ENCODE measurements at regions not wholly inside any gene's neighbourhood (a gene's known extent, or its start where the extent isn't known, plus 50 kb on each side); places are given as distances from the start of the nearest gene placed in this dataset.

DNA sequence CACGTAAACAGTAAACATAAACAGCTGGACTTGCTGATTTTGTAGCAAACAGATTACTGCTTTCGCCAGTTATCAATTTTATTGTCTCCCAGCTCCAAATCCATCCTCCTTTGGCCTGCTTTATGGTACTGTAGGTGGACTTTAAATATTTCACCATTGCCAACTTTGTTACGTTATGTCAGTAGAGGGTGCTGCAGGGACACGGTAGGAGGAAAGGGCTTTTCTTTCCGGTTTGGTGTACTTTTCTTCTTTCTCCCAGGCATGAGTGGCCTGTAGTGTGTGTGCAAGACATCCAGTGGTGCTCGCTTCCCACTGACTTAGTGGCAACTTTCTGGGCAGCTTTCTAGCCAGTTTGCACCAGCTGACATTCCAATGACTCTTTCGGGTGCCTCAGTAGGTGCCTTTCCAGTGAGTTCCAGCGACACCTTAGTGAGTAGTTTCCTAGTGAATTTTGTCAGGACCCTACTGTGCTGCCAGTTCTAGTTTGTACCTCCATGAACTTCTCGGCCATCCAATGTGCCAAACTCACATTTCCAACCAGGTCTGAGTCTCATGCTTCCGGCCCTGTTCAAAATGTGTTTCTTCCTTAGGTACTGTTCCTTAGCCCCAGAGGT, 267.6 kb upstream of the TENM4 start:
- H3K4me1 Mint-ChIP-seq = no peaks in the 10 kb centered on the region
- H3K4me3 Mint-ChIP-seq = no peak overlapping the region
- DNase-seq (no peak), ATAC-seq (no peak)
- POLR2A ChIA-PET = no interaction called here
- H3K27ac Mint-ChIP-seq = no peak overlapping the region
- peaks cover 4 to 41% (median 19%) of the 10 kb centered on the region in 9 donors for H3K9me3 Mint-ChIP-seq
- H3K27me3 Mint-ChIP-seq = no peaks in the 10 kb centered on the region
- H3K36me3 Mint-ChIP-seq = peaks cover 0 to 15% (median 0%) of the 10 kb centered on the region in 3 donors

GRCh38 chr11:79705648-79706047, 264.8 kb upstream of the TENM4 start:
- no peak overlapping the region for H3K27ac Mint-ChIP-seq
- no peaks in the 10 kb centered on the region for H3K27me3 Mint-ChIP-seq
- H3K36me3 Mint-ChIP-seq = peaks cover 0 to 26% (median 0%) of the 10 kb centered on the region in 3 donors
- no peaks in the 10 kb centered on the region for H3K4me1 Mint-ChIP-seq
- no peak for ATAC-seq
- DNase-seq = no peak
- no peak overlapping the region for H3K4me3 Mint-ChIP-seq
- peaks cover 11 to 46% (median 26%) of the 10 kb centered on the region in 9 donors for H3K9me3 Mint-ChIP-seq
- POLR2A ChIA-PET = no interaction called here

- no peak overlapping the region for H3K4me3 Mint-ChIP-seq
- ATAC-seq (no peak), DNase-seq (no peak)
- H3K4me1 Mint-ChIP-seq = no peaks in the 10 kb centered on the region
- H3K27ac Mint-ChIP-seq = no peak overlapping the region
- peaks cover 7 to 47% (median 31%) of the 10 kb centered on the region in 9 donors for H3K9me3 Mint-ChIP-seq
- POLR2A ChIA-PET = no interaction called here
- peaks cover 0 to 27% (median 0%) of the 10 kb centered on the region in 3 donors for H3K36me3 Mint-ChIP-seq
- peaks cover 0 to 2% (median 0%) of the 10 kb centered on the region in 5 donors for H3K27me3 Mint-ChIP-seq
Measured at GRCh38 chr11:79702303-79702702, 261.5 kb upstream of the TENM4 start.

DNA sequence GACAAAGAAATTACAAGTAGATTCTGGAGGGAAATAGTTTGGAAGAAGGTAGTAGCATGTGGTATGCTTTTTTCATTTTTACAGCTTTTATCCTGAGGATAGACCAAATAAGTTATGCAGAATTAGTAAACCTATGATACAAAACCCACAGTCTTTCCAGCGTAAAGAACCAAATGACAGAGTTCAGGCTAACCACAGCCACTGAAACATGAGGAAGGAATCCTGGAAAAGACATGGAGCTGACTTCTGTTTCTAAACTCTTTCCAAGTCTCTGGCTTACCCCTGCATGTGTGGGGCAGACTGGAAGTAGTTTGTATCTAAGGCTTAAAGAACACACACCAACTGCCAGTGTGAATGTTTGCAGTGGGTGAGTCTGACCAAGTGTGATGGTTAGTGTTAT, 258.4 kb upstream of the TENM4 start:
- Mint-ChIP-seq H3K36me3 (peaks cover 0 to 22% (median 0%) of the 10 kb centered on the region in 3 donors), H3K27me3 (peaks cover 0 to 6% (median 0%) of the 10 kb centered on the region in 5 donors), H3K4me1 (no peaks in the 10 kb centered on the region), H3K9me3 (peaks cover 0 to 37% (median 22%) of the 10 kb centered on the region in 9 donors), H3K27ac (no peak overlapping the region), H3K4me3 (no peak overlapping the region)
- POLR2A ChIA-PET = no interaction called here
- DNase-seq = no peak
- no peak for ATAC-seq

- Mint-ChIP-seq H3K36me3 (peaks cover 0 to 12% (median 0%) of the 10 kb centered on the region in 3 donors), H3K4me3 (no peak overlapping the region), H3K9me3 (peaks cover 0 to 30% (median 19%) of the 10 kb centered on the region in 9 donors), H3K27me3 (peaks cover 0 to 6% (median 0%) of the 10 kb centered on the region in 5 donors), H3K4me1 (no peaks in the 10 kb centered on the region), H3K27ac (no peak overlapping the region)
- DNase-seq = no peak
- POLR2A ChIA-PET = no interaction called here
- ATAC-seq = no peak
Measured at GRCh38 chr11:79697905-79698304, 257.1 kb upstream of the TENM4 start.

- ATAC-seq = no peak
- H3K36me3 Mint-ChIP-seq = no peaks in the 10 kb centered on the region
- no peaks in the 10 kb centered on the region for H3K4me1 Mint-ChIP-seq
- peaks cover 0 to 6% (median 0%) of the 10 kb centered on the region in 5 donors for H3K27me3 Mint-ChIP-seq
- H3K27ac Mint-ChIP-seq = no peak overlapping the region
- no peak for DNase-seq
- peaks cover 0 to 10% (median 5%) of the 10 kb centered on the region in 9 donors for H3K9me3 Mint-ChIP-seq
- POLR2A ChIA-PET = no interaction called here
- H3K4me3 Mint-ChIP-seq = no peak overlapping the region
Measured at GRCh38 chr11:79694368-79694767, 253.5 kb upstream of the TENM4 start.

DNA sequence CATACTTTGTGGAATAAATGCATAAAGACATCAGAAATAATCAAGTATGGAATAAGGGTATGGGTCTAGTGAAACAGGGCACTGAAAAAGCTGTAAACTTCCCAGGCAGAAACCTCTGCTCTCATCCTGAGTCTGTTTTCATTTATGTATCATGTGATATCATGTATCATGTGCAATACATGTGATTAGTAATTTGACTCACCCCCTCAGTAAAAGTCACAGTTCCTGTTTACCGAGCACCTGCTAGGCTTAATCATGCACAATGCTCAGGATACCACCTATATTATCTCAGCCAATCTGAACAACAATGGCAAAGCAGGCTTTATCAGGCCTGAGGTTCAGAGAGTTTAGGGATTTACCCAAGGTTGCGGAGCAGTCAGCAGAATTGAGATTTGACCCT, 250.6 kb upstream of the TENM4 start:
- POLR2A ChIA-PET = no interaction called here
- Mint-ChIP-seq H3K36me3 (peaks cover 0 to 4% (median 0%) of the 10 kb centered on the region in 3 donors), H3K4me1 (no peaks in the 10 kb centered on the region), H3K4me3 (no peak overlapping the region), H3K27ac (no peak overlapping the region), H3K27me3 (peaks cover 0 to 3% (median 0%) of the 10 kb centered on the region in 5 donors), H3K9me3 (peaks cover 0 to 12% (median 2%) of the 10 kb centered on the region in 9 donors)
- ATAC-seq (no peak), DNase-seq (no peak)

DNA sequence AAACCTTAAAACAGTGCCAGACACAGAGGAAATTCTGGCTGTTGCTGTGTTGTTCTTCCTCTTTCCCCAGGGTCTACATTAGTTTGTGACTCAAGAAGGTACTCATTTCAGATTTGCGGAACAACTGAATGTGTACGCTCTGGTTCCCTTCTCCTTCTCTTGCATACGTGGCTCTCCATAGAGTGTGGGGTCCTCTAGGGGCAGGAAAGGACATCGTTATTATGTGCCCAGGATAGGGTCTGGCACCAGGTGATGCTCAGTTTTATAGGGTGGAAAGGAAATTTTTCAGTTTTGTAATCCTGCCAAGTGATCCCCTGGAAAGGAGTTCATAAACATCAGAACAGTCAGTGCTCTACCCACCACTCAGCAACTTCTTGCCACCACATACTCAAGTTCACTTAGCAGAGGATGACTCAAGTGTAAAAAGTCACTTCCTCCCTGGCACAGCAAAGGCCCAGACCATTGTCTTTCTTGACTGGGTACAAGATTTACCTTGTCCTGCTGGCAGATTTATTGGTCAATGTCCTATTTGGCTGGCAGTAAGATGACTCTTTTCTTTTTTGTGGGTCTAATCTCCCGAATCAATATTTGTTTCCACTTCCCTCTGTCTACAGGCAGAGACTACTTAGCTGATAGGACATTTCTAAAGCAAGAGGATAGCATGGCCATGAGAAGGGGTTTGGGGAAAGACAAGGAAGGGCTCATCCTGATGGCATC, 246.0 kb upstream of the TENM4 start:
- Mint-ChIP-seq H3K27me3 (peaks cover 0 to 9% (median 0%) of the 10 kb centered on the region in 5 donors), H3K36me3 (peaks cover 0 to 4% (median 0%) of the 10 kb centered on the region in 3 donors), H3K4me3 (no peak overlapping the region), H3K27ac (no peak overlapping the region), H3K4me1 (no peaks in the 10 kb centered on the region), H3K9me3 (peaks cover 0 to 12% (median 2%) of the 10 kb centered on the region in 9 donors)
- POLR2A ChIA-PET = no interaction called here
- ATAC-seq (no peak), DNase-seq (no peak)

GRCh38 chr11:79683930-79684329, 243.1 kb upstream of the TENM4 start:
- POLR2A ChIA-PET = no interaction called here
- peaks cover 0 to 9% (median 0%) of the 10 kb centered on the region in 5 donors for H3K27me3 Mint-ChIP-seq
- no peak overlapping the region for H3K4me3 Mint-ChIP-seq
- peaks cover 0 to 21% (median 5%) of the 10 kb centered on the region in 9 donors for H3K9me3 Mint-ChIP-seq
- no peaks in the 10 kb centered on the region for H3K4me1 Mint-ChIP-seq
- ATAC-seq = no peak
- peaks cover 0 to 4% (median 0%) of the 10 kb centered on the region in 3 donors for H3K36me3 Mint-ChIP-seq
- DNase-seq = no peak
- no peak overlapping the region for H3K27ac Mint-ChIP-seq

GRCh38 chr11:79678780-79679452, 238.1 kb upstream of the TENM4 start:
- H3K4me3 Mint-ChIP-seq = no peak overlapping the region

GRCh38 chr11:79676396-79676795, 235.6 kb upstream of the TENM4 start:
- Mint-ChIP-seq H3K27me3 (peaks cover 0 to 3% (median 0%) of the 10 kb centered on the region in 5 donors), H3K4me3 (no peak overlapping the region), H3K36me3 (no peaks in the 10 kb centered on the region), H3K9me3 (peaks cover 0 to 36% (median 5%) of the 10 kb centered on the region in 9 donors), H3K4me1 (no peaks in the 10 kb centered on the region), H3K27ac (no peak overlapping the region)
- no peak for ATAC-seq
- no peak for DNase-seq
- POLR2A ChIA-PET = no interaction called here

More at GRCh38 chr11:79678780-79679452, 238.1 kb upstream of the TENM4 start:
- peaks cover 0 to 2% (median 0%) of the 10 kb centered on the region in 5 donors for H3K27me3 Mint-ChIP-seq
- H3K36me3 Mint-ChIP-seq = no peaks in the 10 kb centered on the region
- H3K27ac Mint-ChIP-seq = no peak overlapping the region
- H3K9me3 Mint-ChIP-seq = peaks cover 0 to 18% (median 5%) of the 10 kb centered on the region in 9 donors
- DNase-seq = no peak
- POLR2A ChIA-PET = no interaction called here
- ATAC-seq = no peak
- H3K4me1 Mint-ChIP-seq = no peaks in the 10 kb centered on the region

- peaks cover 0 to 33% (median 2%) of the 10 kb centered on the region in 9 donors for H3K9me3 Mint-ChIP-seq
- POLR2A ChIA-PET = no interaction called here
- H3K27me3 Mint-ChIP-seq = peaks cover 0 to 3% (median 0%) of the 10 kb centered on the region in 5 donors
- H3K36me3 Mint-ChIP-seq = no peaks in the 10 kb centered on the region
- H3K27ac Mint-ChIP-seq = no peak overlapping the region
- H3K4me3 Mint-ChIP-seq = no peak overlapping the region
- DNase-seq (no peak), ATAC-seq (no peak)
- no peaks in the 10 kb centered on the region for H3K4me1 Mint-ChIP-seq
Measured at GRCh38 chr11:79675081-79675480, 234.3 kb upstream of the TENM4 start.

GRCh38 chr11:79672786-79673185, 232.0 kb upstream of the TENM4 start:
- no peak overlapping the region for H3K4me3 Mint-ChIP-seq
- H3K4me1 Mint-ChIP-seq = no peaks in the 10 kb centered on the region
- H3K27me3 Mint-ChIP-seq = peaks cover 0 to 7% (median 3%) of the 10 kb centered on the region in 5 donors
- no peak for ATAC-seq
- POLR2A ChIA-PET = no interaction called here
- peaks cover 0 to 28% (median 0%) of the 10 kb centered on the region in 9 donors for H3K9me3 Mint-ChIP-seq
- H3K36me3 Mint-ChIP-seq = no peaks in the 10 kb centered on the region
- no peak for DNase-seq
- H3K27ac Mint-ChIP-seq = no peak overlapping the region
